Choroid plexus epithelial cell (primary cell): ENCODE measurements at regions not wholly inside any gene's neighbourhood (a gene's known extent, or its start where the extent isn't known, plus 50 kb on each side); places are given as distances from the start of the nearest gene placed in this dataset.
A peak's percentile ranks its signal among the peaks of the same experiment; 100 is the strongest.
"Not testable (repeated sequence)": the region's sequence is repeated elsewhere in the genome, so short reads cannot be mapped to it uniquely, and the experiment has no call there.

ENCODE experiments used
- DNase-seq: peaks from one replicate; pipeline ENCODE4 v3.0.0-alpha.2; 2010; ENCODE audit warnings: low read depth
- H3K4me3 ChIP-seq: 2 replicates; pipeline ENCODE4 v1.5.1; 2011; ENCODE audit warnings: low read depth, mild to moderate bottlenecking, control low read depth, low read length, moderate library complexity
- CTCF ChIP-seq: conservative IDR thresholded peaks from 2 replicates; pipeline ENCODE4 v1.5.1; 2011; ENCODE audit warnings: low read depth, mild to moderate bottlenecking, control low read depth, inconsistent platforms, low read length, moderate library complexity

- DNase-seq = peak; percentile 31
- no peak overlapping the region for H3K4me3 ChIP-seq
- no peak for TF ChIP-seq CTCF
These were observed 194.6 kb upstream of the SAMSN1 start for GRCh38 chr21:14740692-14741091.

GRCh38 chr21:14740116-14740515, 194.0 kb upstream of the SAMSN1 start:
- TF ChIP-seq CTCF = no peak
- no peak for DNase-seq

GRCh38 chr21:14739590-14739989, 193.5 kb upstream of the SAMSN1 start:
- H3K4me3 ChIP-seq = no peak overlapping the region
- no peak for TF ChIP-seq CTCF
- no peak for DNase-seq

More at GRCh38 chr21:14740116-14740515, 194.0 kb upstream of the SAMSN1 start:
- H3K4me3 ChIP-seq = no peak overlapping the region

- not testable (repeated sequence) for H3K4me3 ChIP-seq, DNase-seq
These were observed 192.5 kb upstream of the SAMSN1 start for GRCh38 chr21:14738576-14738975.

GRCh38 chr21:14737922-14738321, 191.8 kb upstream of the SAMSN1 start:
- peak; percentile 87 for DNase-seq
- peak; percentile 83 for TF ChIP-seq CTCF
- H3K4me3 ChIP-seq = no peak overlapping the region

- DNase-seq = peak; percentile 26
- H3K4me3 ChIP-seq = no peak overlapping the region
- TF ChIP-seq CTCF = no peak
These were observed 191.2 kb upstream of the SAMSN1 start for GRCh38 chr21:14737284-14737691.

- no peak overlapping the region for H3K4me3 ChIP-seq
- DNase-seq = no peak
- TF ChIP-seq CTCF = no peak
These were observed 190.6 kb upstream of the SAMSN1 start for GRCh38 chr21:14736672-14737071.

GRCh38 chr21:14736162-14736561, 190.0 kb upstream of the SAMSN1 start:
- TF ChIP-seq CTCF = no peak
- no peak overlapping the region for H3K4me3 ChIP-seq
- no peak for DNase-seq
